COR-L47 (cell line): ENCODE measurements at regions not wholly inside any gene's neighbourhood (a gene's known extent, or its start where the extent isn't known, plus 50 kb on each side); places are given as distances from the start of the nearest gene placed in this dataset.
"Not testable (repeated sequence)": the region's sequence is repeated elsewhere in the genome, so short reads cannot be mapped to it uniquely, and the experiment has no call there.

Source experiments
- DNase-seq: peaks from one replicate; lab custom pipeline; 2025; lab: John Stamatoyannopoulos, UW

GRCh38 chr1:55539652-55540512 lies 324.7 kb upstream of the USP24 start:
- no peak for DNase-seq

DNA sequence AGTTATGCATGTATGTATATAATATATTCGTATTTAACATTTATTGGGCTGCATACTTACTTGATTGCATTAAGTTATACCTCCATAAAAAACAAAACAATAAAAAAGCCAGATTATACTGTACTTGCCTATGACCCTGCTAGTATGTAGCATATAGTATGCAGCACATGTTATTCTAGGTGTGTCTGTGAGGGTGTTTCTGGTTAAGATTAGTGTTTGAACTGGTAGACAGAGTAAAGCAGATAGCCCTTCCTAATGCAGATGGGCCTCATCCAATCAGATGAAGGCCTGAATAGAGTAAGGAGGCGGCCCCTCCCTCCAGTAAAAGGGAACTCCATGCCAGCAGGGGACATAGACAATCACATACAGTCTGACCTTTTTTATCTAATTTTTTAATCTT lies 323.3 kb upstream of the USP24 start:
- DNase-seq, result no peak

- DNase-seq, result no peak
These were observed 321.3 kb upstream of the USP24 start for GRCh38 chr1:55536545-55536865.

- DNase-seq, result no peak
These were observed 320.8 kb upstream of the USP24 start for GRCh38 chr1:55535724-55536544.

- no peak for DNase-seq
These were observed 319.5 kb upstream of the USP24 start for GRCh38 chr1:55534565-55535121.

DNA sequence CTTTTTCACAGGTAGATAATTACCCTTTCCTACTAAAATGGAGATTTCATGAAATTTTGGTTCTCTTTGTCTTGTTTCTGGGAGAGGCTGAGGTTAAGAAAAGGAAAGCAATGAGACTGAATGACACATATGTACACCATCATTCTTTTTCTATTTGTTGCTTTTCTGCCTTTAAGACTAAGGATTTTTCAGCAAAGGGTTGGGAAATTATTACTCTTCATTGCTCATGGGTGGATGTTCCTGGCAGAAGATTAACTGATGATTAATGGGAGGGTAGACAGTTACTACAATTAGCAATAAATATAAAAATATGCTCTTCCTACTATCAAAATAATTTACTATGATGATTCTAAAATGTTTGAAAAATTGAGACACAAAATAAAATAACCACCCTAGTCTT lies 316.5 kb upstream of the USP24 start:
- DNase-seq, result no peak

DNA sequence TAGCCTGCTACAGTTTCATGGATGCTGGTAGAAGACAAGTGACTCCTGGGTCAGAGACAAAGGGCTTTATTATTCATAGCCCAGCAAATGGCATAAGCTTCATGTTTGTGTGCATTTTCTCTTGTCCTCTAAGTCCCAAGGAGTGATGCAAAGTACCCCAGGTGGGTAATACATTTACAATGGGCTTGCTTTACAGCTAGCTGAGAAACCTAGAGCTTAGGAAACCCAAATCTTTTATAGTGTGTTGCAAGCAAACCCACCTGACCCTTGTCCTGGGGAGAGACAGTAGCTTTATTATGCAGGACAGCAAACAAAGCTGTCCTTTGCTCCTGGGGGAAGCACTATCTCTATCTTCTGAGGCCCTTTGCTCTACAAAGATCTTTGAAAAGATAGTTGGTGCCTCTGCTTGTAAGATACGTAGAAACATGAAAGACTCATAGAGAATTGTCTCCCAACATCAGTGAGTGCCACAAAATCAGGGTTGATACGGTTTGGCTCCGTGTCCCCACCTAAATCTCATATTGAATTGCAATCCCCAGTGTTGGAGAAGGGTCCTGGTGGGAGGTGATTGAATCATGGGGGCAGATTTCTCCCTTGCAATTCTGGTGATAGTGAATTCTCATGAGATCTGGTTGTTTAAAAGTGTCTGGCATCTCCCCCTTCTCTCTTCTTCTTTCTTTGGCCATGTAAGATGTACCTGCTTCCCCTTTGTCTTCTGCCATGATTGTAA lies 315.8 kb upstream of the USP24 start:
- no peak for DNase-seq

GRCh38 chr1:55529017-55529416 lies 313.9 kb upstream of the USP24 start:
- DNase-seq, result no peak

DNA sequence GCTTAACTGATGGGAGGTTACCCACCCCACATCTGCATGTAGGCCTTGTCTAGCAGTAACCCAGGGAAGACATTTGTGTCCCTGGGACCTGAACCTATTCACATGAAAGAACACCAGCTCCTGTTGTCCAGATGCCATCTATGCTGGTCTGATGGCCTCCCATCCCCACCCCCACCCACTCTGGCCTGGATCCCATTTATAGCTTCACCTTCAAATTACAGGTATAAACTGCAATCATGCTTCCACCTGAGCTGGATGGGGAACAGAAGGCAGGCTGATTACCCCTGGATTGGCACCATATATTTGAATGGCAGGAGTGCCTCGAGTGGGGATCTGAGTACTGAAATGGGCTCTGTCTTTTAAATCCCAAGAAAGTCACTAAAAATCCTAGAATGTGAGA lies 312.7 kb upstream of the USP24 start:
- DNase-seq, result no peak

GRCh38 chr1:55526716-55527115 lies 311.6 kb upstream of the USP24 start:
- DNase-seq, result no peak

DNA sequence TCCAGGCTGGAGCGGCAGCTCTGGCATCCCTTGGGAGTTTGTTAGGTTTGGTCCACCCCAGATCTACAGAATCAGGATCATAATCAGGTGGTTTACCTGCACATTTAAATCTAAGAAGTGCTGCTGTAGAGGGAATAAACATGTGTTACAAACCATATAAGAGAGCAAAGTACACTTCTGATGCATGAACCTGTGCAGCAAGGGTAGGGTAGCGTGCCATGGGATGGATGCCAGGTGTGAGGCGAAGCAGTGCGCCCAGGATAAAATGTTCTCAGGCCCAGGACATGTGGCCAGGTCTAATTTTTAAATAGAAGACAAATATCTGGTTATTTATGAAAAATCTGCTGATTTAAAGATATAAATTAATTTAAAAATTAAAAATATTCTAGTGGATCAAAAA lies 308.8 kb upstream of the USP24 start:
- DNase-seq, result no peak

DNA sequence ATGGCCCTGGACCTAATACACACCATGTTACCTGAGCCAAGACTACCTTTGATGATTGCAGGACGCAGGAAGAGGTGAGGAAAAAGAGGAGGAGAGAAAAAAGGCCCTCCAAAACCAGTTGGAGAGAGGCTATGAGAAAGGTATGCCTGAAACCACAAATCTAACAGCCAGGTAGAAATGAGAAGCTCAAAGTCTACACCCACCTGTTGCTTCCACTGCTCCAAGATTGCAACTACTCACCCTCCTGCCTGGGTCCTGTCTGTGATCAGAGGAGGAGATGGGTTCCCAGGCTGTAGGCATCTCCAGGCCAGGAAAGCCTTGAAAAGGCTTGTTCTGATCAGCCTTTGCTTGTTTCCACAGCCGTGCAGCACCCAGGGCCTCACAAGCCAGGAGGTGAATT lies 307.8 kb upstream of the USP24 start:
- DNase-seq, result no peak

GRCh38 chr1:55522353-55522903 lies 307.3 kb upstream of the USP24 start:
- DNase-seq, result no peak

GRCh38 chr1:55520861-55521260 lies 305.7 kb upstream of the USP24 start:
- DNase-seq, result no peak

DNA sequence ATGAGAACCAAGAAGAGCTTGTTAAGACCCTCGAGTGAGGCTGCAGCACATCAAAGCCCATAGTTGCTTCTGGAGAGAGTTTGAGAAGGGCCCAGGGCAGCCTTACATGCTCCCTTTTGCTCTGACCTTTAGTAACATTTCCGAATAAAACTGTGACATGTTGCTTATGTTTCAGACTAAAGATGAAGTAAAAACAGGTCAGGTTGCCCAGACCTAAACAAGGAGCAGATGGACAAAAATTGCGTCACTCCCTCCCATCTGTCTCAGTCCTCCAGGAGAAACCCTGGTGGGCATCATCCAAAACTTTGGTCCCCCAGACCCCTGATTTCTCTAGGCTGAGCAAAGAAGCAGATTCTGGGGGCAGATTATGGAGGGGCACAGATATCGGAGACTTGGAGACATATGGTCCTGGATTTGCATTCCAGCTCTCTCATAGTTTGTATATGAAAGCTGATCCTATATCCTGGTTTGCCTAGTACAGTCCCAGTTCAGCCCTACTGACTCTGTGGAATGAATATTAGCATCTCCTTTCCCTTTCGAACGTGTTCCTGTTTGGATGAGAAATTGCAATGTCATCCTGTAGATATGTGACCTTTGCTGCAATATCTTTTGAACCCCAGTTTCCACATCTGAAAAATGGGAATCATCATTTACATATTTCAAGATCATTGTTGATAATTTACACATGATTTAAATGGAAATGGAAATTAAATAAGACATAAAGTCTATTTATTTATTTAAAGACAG lies 304.9 kb upstream of the USP24 start:
- no peak for DNase-seq

DNA sequence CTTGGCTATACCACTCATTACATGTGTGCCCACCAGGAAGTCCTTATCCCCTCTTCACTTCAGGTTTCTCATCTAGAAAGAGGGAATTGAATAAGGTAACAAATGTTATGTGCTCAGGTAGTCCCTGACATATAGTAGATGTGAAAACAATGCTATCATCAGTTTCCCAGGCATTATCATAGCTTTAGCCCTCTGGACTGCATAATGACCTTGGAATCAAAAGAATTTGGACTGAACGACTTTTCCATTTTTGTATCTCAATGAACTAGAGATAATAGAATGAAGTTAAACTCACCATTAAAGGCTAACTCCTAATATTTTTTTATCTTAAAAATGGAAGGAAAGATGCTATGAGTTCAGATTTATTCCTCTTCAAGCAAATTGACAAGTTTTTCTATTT lies 304.1 kb upstream of the USP24 start:
- DNase-seq, result no peak

GRCh38 chr1:55517036-55517435 lies 301.9 kb upstream of the USP24 start:
- no peak for DNase-seq

GRCh38 chr1:55514571-55514970 lies 299.4 kb upstream of the USP24 start:
- not testable (repeated sequence) for DNase-seq

- DNase-seq, result no peak
These were observed 297.3 kb upstream of the USP24 start for GRCh38 chr1:55512466-55512865.

DNA sequence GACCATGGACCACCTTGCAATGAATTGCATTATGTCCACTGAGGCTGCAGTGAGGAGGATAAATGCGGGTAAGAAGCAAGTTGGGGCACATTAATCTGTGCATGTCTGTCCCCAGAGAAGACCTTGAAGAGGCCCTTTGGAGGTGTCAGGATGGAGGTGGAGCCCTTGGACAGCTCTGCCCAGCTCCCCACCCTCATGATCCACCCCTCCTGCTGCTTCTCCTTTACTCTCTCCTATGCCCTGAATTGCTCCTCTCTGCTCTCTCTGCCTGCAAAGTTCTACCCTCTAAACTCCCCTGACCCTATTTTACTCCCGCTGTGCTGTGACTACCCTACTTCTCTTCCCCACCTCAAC lies 292.4 kb upstream of the USP24 start:
- DNase-seq, result no peak

DNA sequence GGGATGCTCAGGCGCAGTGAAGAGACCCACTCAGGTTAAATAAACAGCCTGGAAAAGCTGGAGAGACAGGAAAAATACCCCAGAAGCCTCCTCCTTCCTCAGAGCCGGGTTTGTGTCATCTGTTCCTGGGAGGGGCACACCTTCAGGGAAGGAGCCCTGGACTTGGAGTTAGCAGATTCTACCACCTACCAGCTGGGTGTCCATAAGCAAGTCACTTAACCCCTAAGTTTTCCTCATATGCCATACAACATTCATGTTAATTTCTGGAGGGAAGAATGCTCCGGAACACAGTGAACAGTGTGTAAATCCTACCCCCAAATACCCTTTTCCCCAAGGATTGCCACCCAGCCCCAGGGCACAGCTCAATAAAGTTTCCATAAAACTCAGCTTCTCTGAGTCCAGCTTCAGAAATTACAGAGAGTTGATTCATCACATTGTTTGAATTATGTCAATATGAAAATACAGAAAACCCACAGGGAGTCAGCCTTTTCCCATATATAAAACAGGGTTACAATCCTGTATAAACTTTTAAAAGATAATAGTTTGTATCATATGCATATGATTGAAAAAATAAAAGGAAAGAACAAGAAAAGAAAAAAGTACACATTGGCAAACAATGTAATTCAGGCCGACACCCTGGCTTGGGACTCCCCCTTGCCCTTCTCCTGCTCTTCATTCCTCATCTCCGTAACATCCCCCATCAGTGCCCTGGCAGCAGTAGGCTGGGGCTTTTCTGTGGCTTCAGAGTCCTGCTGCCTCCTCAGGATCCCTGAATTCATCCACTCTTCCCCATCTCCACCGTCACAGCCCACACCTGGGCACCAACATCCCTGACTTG lies 291.8 kb upstream of the USP24 start:
- DNase-seq, result no peak
